Endodermal cell (in vitro differentiated cells): ENCODE measurements at regions not wholly inside any gene's neighbourhood (a gene's known extent, or its start where the extent isn't known, plus 50 kb on each side); places are given as distances from the start of the nearest gene placed in this dataset.

Experiments used
- DNase-seq: peaks from one replicate; pipeline ENCODE4 v3.0.0-alpha.2; 2017
- H3K27ac ChIP-seq: 2 replicates; pipeline ENCODE4 v1.5.1; 2013; ENCODE audit warnings: mild to moderate bottlenecking, low read depth, low read length, moderate library complexity
- H3K27me3 ChIP-seq: 2 replicates; pipeline ENCODE4 v1.6.1; 2013; ENCODE audit warnings: mild to moderate bottlenecking, low read length, moderate library complexity; ENCODE audit not compliant: insufficient read depth, control insufficient read depth, poor library complexity, severe bottlenecking
- H3K36me3 ChIP-seq: 2 replicates; pipeline ENCODE4 v1.7.0; 2013; ENCODE audit warnings: mild to moderate bottlenecking, low read length, moderate library complexity; ENCODE audit not compliant: control insufficient read depth, insufficient read depth
- H3K4me1 ChIP-seq: one replicate; pipeline ENCODE4 v1.7.0; 2013; ENCODE audit warnings: low read length; ENCODE audit not compliant: control insufficient read depth, insufficient read depth
- H3K4me3 ChIP-seq: 2 replicates; pipeline ENCODE4 v1.5.1; 2013; ENCODE audit warnings: mild to moderate bottlenecking, low read length, moderate library complexity
- H3K9ac ChIP-seq: 2 replicates; pipeline ENCODE4 v1.6.1; 2013; ENCODE audit warnings: mild to moderate bottlenecking, low read length, moderate library complexity; ENCODE audit not compliant: poor library complexity, severe bottlenecking; ENCODE audit errors: extremely low read depth
- H3K9me3 ChIP-seq: 2 replicates; pipeline ENCODE4 v1.6.1; 2013; ENCODE audit warnings: mild to moderate bottlenecking, low read length, moderate library complexity; ENCODE audit not compliant: control insufficient read depth
- H3K27ac Mint-ChIP-seq: 2 replicates; pipeline ENCODE4 v1.8.0; 2020; ENCODE audit warnings: mixed read lengths
- H3K27me3 Mint-ChIP-seq: 2 replicates; pipeline ENCODE4 v1.8.0; 2021; ENCODE audit warnings: mild to moderate bottlenecking, mixed read lengths; ENCODE audit not compliant: insufficient read depth
- H3K36me3 Mint-ChIP-seq: 2 replicates; pipeline ENCODE4 v1.8.0; 2020; ENCODE audit warnings: low read depth, mixed read lengths
- H3K4me1 Mint-ChIP-seq: 2 replicates; pipeline ENCODE4 v1.8.0; 2020; ENCODE audit warnings: mixed read lengths
- H3K4me3 Mint-ChIP-seq: 2 replicates; pipeline ENCODE4 v1.8.0; 2020; ENCODE audit warnings: mild to moderate bottlenecking, moderate library complexity, mixed read lengths
- H3K9me3 Mint-ChIP-seq: 2 replicates; pipeline ENCODE4 v1.8.0; 2020; ENCODE audit warnings: mild to moderate bottlenecking, mixed read lengths
- CTCF ChIP-seq: fragments of 200-600 bp; sonication (generic); conservative IDR thresholded peaks from 2 replicates; pipeline ENCODE4 v1.5.0; 2021; ENCODE audit warnings: antibody characterized with exemption, mild to moderate bottlenecking
- WGBS, 2 experiments: methylation state at CpG; one replicate each; pipeline versions ENCODE4 v1.1.5 to v1.1.7; 2013; ENCODE audit warnings: missing lambda C conversion rate in 2 of 2, mixed read lengths in 1 of 2; ENCODE audit not compliant: insufficient coverage in 1 of 2, insufficient read length in 1 of 2; 5-methylcytosine and 5-hydroxymethylcytosine counted together

- Mint-ChIP-seq H3K27ac (no peak overlapping the region), H3K4me3 (no peak overlapping the region), H3K4me1 (no peaks in the 10 kb centered on the region), H3K27me3 (no peaks in the 10 kb centered on the region), H3K36me3 (no peaks in the 10 kb centered on the region), H3K9me3 (peaks cover 2% of the 10 kb centered on the region)
- TF ChIP-seq CTCF, result no peak
- no peak overlapping the region for H3K27ac ChIP-seq
- DNase-seq, result no peak
- H3K27me3 ChIP-seq, result no peaks in the 10 kb centered on the region
- WGBS, 2 experiments, result 86 to 87% methylated on average over 29 of the region's 29 CpGs
- H3K9ac ChIP-seq, result no peak overlapping the region
- no peaks in the 10 kb centered on the region for H3K9me3 ChIP-seq
- no peak overlapping the region for H3K4me3 ChIP-seq
- no peaks in the 10 kb centered on the region for H3K36me3 ChIP-seq
- no peaks in the 10 kb centered on the region for H3K4me1 ChIP-seq
Observed at GRCh38 chr7:156515911-156516790, 124.4 kb upstream of the RNF32 start.

GRCh38 chr7:156514851-156515250, 125.7 kb upstream of the RNF32 start:
- Histone ChIP-seq H3K4me3 (no peak overlapping the region), H3K9ac (no peak overlapping the region), H3K36me3 (no peaks in the 10 kb centered on the region), H3K4me1 (no peaks in the 10 kb centered on the region), H3K27ac (no peak overlapping the region), H3K9me3 (no peaks in the 10 kb centered on the region), H3K27me3 (no peaks in the 10 kb centered on the region)
- no peak for DNase-seq
- no peak overlapping the region for H3K4me3 Mint-ChIP-seq
- no peak for TF ChIP-seq CTCF
- H3K27me3 Mint-ChIP-seq, result peaks cover 2% of the 10 kb centered on the region
- WGBS, 2 experiments, result 85 to 91% methylated on average over 6 to 7 of the region's 7 CpGs
- H3K9me3 Mint-ChIP-seq, result peaks cover 11% of the 10 kb centered on the region
- H3K4me1 Mint-ChIP-seq, result no peaks in the 10 kb centered on the region
- no peaks in the 10 kb centered on the region for H3K36me3 Mint-ChIP-seq
- H3K27ac Mint-ChIP-seq, result no peak overlapping the region

GRCh38 chr7:156511426-156511825, 129.1 kb upstream of the RNF32 start:
- H3K4me1 Mint-ChIP-seq, result no peaks in the 10 kb centered on the region
- Histone ChIP-seq H3K27ac (no peak overlapping the region), H3K9me3 (no peaks in the 10 kb centered on the region), H3K9ac (no peak overlapping the region), H3K36me3 (no peaks in the 10 kb centered on the region), H3K4me1 (no peaks in the 10 kb centered on the region), H3K27me3 (no peaks in the 10 kb centered on the region), H3K4me3 (no peak overlapping the region)
- DNase-seq, result no peak
- 60 to 91% methylated on average over 1 to 2 of the region's 2 CpGs for WGBS, 2 experiments
- peaks cover 2% of the 10 kb centered on the region for H3K27me3 Mint-ChIP-seq
- peaks cover 11% of the 10 kb centered on the region for H3K9me3 Mint-ChIP-seq
- H3K27ac Mint-ChIP-seq, result no peak overlapping the region
- H3K4me3 Mint-ChIP-seq, result no peak overlapping the region
- no peak for TF ChIP-seq CTCF
- no peaks in the 10 kb centered on the region for H3K36me3 Mint-ChIP-seq
